ENCODE measurements at regions not wholly inside any gene's neighbourhood (a gene's known extent, or its start where the extent isn't known, plus 50 kb on each side); places are given as distances from the start of the nearest gene placed in this dataset.

- no peak for DNase-seq (ENCODE audit: low spot score)
Observed at GRCh38 chr3:68163062-68163461, 508.6 kb upstream of the SUCLG2 start.

- no peak for DNase-seq (ENCODE audit: low spot score)
Observed at GRCh38 chr3:68162644-68163043, 508.2 kb upstream of the SUCLG2 start.

GRCh38 chr3:68151359-68151758 is 496.9 kb upstream of the SUCLG2 start:
- no peak for DNase-seq (ENCODE audit: low spot score)

GRCh38 chr3:68148447-68148846 is 494.0 kb upstream of the SUCLG2 start:
- no peak for DNase-seq (ENCODE audit: low spot score)

GRCh38 chr3:68142441-68142840 is 488.0 kb upstream of the SUCLG2 start:
- DNase-seq (ENCODE audit: low spot score): no peak

GRCh38 chr3:68139897-68140296 is 485.5 kb upstream of the SUCLG2 start:
- DNase-seq (ENCODE audit: low spot score): no peak

- no peak for DNase-seq (ENCODE audit: low spot score)
Observed at GRCh38 chr3:68136411-68136810, 482.0 kb upstream of the SUCLG2 start.

- no peak for DNase-seq (ENCODE audit: low spot score)
Observed at GRCh38 chr3:68135067-68135466, 480.7 kb upstream of the SUCLG2 start.

GRCh38 chr3:68129065-68129464 is 474.7 kb upstream of the SUCLG2 start:
- no peak for DNase-seq (ENCODE audit: low spot score)

- no peak for DNase-seq (ENCODE audit: low spot score)
Observed at GRCh38 chr3:68123231-68123630, 468.8 kb upstream of the SUCLG2 start.

- no peak for DNase-seq (ENCODE audit: low spot score)
Observed at GRCh38 chr3:68121287-68121686, 466.9 kb upstream of the SUCLG2 start.

- DNase-seq (ENCODE audit: low spot score): no peak
Observed at GRCh38 chr3:68116580-68116979, 462.2 kb upstream of the SUCLG2 start.

- no peak for DNase-seq (ENCODE audit: low spot score)
Observed at GRCh38 chr3:68103811-68104210, 449.4 kb upstream of the SUCLG2 start.

GRCh38 chr3:68090571-68090970 is 436.2 kb upstream of the SUCLG2 start:
- DNase-seq (ENCODE audit: low spot score): no peak

GRCh38 chr3:68089572-68090011 is 435.2 kb upstream of the SUCLG2 start:
- DNase-seq (ENCODE audit: low spot score): no peak

GRCh38 chr3:68088636-68089035 is 434.2 kb upstream of the SUCLG2 start:
- DNase-seq (ENCODE audit: low spot score): no peak

GRCh38 chr3:68088216-68088615 is 433.8 kb upstream of the SUCLG2 start:
- DNase-seq (ENCODE audit: low spot score): no peak

GRCh38 chr3:68072062-68072461 is 417.6 kb upstream of the SUCLG2 start:
- no peak for DNase-seq (ENCODE audit: low spot score)

- no peak for DNase-seq (ENCODE audit: low spot score)
Observed at GRCh38 chr3:68070186-68070585, 415.8 kb upstream of the SUCLG2 start.

- DNase-seq (ENCODE audit: low spot score): no peak
Observed at GRCh38 chr3:68067314-68067713, 412.9 kb upstream of the SUCLG2 start.

- no peak for DNase-seq (ENCODE audit: low spot score)
Observed at GRCh38 chr3:68062926-68063325, 408.5 kb upstream of the SUCLG2 start.

GRCh38 chr3:68060910-68061309 is 406.5 kb upstream of the SUCLG2 start:
- no peak for DNase-seq (ENCODE audit: low spot score)

GRCh38 chr3:68060191-68060590 is 405.8 kb upstream of the SUCLG2 start:
- no peak for DNase-seq (ENCODE audit: low spot score)

- no peak for DNase-seq (ENCODE audit: low spot score)
Observed at GRCh38 chr3:68059628-68060152, 405.3 kb upstream of the SUCLG2 start.

Data from left forelimb (tissue), 1 donor.